ENCODE measurements at regions not wholly inside any gene's neighbourhood (a gene's known extent, or its start where the extent isn't known, plus 50 kb on each side); places are given as distances from the start of the nearest gene placed in this dataset.
"Not testable (repeated sequence)": the region's sequence is repeated elsewhere in the genome, so short reads cannot be mapped to it uniquely, and the experiment has no call there.

DNA sequence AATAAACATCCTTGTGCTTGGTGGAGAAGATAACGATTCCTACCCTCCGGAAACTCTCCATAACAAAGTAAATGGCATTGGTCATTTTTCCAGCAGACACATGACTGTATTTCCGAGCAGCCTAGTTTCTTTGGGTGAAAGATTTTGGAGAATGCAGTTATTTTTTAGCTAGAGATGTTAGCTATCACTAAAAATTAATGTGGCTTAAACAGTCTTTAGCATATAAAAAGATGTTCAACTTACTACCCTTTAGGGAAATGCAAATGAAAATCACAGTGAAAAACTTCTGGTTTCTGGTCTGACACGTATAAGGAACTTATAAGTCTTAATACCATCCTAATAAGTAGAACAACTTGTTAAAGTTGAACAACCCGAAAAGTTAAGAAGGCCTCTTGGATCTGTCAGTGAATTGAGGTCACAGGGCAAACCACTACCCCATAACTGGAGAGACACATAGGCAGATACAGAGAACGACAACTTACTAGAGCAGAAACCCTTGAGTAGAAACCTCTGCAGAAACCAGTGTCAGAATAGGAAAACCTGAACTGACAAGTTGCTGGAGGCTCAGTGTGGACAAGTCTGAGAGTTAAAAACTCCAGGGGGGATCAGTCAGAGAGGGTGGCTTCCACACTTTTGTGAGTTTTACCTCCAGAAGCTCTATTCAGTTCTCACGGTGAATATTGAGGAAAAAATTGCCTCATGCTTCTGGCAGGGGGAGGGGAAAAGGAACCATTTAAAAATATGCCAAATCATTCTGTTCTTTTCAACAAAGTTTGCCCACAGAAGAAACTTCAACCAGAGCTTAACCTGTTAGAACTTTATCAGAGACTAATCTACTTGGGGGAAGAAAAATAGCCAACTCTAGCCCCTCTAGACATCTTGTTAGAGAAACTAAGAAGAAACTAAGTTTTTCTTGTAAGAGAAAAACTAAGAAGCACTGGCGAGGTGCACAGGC is 325.2 kb upstream of the RPS23 start:
- no peak for DNase-seq (ENCODE audit: low read depth)

DNA sequence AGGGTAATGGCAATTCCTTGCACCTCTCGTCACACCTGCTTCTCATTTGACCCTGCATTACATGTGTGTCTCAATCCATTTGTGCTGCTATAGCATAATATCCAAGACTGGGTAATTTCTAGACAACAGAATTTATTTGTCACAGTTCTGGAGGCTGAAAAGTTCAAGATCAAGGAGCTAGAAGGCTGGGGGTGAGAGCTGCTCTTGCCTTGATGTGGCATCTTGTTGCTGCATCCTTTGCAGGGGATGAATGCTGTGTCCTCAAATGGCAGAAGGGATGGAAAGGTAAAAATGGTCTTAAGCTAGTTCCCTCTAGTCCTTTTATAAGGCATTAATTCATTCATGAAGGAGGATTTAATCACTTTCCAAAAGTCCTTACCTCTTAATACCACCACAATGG is 323.7 kb upstream of the RPS23 start:
- DNase-seq (ENCODE audit: low read depth): no peak

- no peak for DNase-seq (ENCODE audit: low read depth)
Observed at GRCh38 chr5:82601077-82601476, 322.9 kb upstream of the RPS23 start.

- no peak for DNase-seq (ENCODE audit: low read depth)
Observed at GRCh38 chr5:82599692-82600091, 321.5 kb upstream of the RPS23 start.

DNA sequence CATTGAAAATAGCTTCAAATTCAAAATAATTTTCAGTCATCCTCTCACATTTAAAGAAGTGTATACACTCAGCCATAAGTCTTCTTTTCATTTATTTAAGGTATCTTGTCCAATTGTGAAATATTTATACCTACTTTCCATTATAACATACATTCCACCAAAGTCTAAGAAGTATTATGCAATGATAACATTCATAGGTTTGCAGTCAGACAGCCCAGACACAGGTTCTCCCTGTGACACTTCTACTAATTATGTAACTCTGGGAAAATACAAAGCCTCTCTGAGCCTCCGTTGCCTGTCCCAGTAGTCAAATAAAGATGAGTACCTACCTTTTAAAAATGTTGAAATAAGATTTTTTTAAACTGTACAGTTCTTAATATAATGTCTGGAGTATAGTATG is 320.9 kb upstream of the RPS23 start:
- no peak for DNase-seq (ENCODE audit: low read depth)

DNA sequence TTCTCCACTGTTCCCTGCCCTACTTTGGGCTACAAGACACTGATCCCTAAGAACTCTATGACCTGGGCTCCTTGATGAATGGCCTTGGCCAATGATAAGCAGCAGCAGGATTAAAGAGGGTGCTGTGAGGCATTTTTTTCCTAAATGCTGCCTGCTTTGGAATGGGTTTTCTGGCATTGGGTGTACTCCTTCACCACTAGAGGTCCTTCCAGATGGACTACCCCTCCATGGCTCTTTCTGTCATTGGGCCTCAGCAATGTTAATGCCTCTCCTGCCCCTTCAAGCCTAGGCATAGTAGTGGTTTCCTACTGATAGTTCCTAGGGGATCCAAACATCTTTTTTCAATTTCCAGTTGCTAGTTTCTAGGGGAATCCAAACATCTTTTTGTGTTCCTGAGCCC is 319.3 kb upstream of the RPS23 start:
- no peak for DNase-seq (ENCODE audit: low read depth)

- no peak for DNase-seq (ENCODE audit: low read depth)
Observed at GRCh38 chr5:82596451-82596850, 318.3 kb upstream of the RPS23 start.

DNA sequence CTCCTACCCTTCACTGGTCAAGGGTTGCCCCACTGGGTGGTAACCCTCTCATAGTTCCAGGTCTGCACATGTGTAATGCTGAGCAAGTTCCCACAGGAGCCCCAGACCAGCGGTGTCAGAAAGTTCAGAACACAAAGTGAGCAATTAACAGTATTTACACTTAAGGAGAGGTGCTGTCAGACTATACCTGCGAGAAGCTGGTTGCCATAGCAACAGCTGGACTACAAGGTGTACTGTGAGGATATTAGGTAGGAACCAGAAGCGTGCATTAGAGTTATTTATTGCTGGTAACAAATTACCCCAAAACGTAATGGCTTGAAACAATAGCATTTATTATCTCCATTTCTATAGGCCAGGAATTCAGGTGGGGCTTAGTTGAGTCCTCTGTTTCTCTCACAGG is 317.0 kb upstream of the RPS23 start:
- DNase-seq (ENCODE audit: low read depth): no peak

DNA sequence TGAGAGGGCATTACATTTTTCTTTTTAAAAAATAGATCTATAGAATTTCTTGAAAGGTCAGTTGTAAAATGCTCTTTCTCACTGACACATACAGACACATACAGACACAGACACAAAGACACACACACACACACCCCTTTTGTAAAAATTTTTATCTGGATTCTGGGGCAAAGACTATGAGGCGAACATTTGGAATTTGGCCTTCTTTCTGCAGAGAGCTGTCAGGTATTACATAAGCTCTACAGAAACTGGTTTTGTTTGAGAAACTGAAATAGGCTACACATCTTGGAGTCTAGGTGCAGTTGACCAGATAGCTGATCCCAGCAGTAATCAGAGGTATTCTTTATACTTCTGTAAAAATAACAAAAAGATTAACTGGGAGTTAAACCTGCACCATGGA is 315.9 kb upstream of the RPS23 start:
- DNase-seq (ENCODE audit: low read depth): no peak

DNA sequence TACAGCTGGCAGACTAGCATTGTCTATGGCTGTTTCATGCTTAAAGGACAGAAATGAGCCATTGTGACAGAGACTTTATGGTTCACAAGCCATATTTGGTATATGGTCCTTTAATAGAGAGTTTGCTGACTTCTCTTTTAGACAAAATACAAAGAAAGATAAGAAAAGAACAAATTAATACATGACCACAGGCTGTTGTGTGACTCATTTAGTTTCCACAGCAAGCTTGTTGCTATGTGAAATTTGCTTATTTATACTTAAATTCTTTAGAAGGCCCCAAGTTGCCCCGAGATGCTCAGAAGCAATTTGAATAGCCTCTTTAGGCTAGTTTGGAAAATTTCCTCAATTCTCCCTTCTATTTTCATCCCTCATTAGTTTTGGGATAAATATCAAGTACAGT is 315.3 kb upstream of the RPS23 start:
- DNase-seq (ENCODE audit: low read depth): no peak

- DNase-seq (ENCODE audit: low read depth): no peak
Observed at GRCh38 chr5:82591021-82591515, 312.9 kb upstream of the RPS23 start.

DNA sequence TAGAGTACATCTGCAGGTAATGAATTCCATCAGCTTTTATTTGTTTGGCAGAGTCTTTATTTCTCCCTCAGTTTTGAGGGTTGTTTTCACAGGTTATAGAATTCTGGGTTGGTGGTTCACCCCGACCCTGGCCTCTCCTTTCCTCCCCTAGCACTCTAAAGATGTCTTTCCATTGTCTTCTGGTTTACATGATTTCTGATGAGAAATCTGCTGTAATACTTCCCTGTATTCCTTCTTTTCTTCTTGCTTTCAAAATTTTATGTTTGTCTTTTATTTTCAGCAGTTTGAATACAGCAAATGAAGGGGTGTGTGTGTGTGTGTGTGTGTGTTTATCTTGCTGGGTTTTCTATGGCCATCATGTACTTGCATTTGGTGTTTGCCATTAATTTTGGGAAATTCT is 312.0 kb upstream of the RPS23 start:
- no peak for DNase-seq (ENCODE audit: low read depth)

- no peak for DNase-seq (ENCODE audit: low read depth)
Observed at GRCh38 chr5:82586661-82587310, 308.6 kb upstream of the RPS23 start.

GRCh38 chr5:82586181-82586580 is 308.0 kb upstream of the RPS23 start:
- DNase-seq (ENCODE audit: low read depth): no peak

DNA sequence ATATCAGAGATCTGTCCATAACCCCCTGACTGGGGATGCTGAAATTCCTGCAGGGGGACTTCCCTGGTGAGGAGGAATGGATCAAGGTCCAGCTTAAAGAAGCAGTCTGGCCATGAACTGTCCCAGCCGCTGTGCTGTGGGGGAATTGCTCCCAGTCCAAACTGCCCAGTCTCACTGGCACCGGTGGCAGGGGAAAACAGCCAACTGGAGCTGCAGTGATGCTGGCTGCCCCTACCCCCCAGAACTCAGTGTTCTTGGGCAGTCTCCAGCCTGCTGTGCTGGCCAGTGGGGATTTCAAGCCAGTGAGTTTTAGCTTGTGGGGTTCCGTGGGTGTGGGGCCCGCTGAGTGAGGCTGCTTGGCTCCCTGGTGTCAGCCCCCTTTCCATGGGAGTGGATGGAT is 306.5 kb upstream of the RPS23 start:
- DNase-seq (ENCODE audit: low read depth): no peak

- not testable (repeated sequence) for DNase-seq (ENCODE audit: low read depth)
Observed at GRCh38 chr5:82583331-82583730, 305.2 kb upstream of the RPS23 start.

DNA sequence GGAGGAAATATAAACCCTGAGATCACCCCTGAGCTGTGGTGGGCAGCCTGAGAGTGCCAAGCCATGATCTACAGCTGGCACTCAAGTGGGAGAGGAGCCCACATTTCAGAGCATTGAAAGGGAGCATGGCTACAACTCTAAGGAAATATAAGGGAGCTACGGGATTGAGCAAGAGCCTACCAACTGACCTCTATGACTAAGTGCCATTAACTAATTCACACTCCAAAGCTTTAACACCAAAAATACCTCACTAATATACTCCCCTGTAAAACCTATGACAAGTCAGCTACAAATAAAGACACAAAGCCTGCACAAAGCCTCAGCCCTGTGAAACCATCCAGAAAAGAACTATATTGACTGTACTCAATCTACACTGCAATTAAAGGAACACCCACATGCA is 286.8 kb upstream of the RPS23 start:
- no peak for DNase-seq (ENCODE audit: low read depth)

DNA sequence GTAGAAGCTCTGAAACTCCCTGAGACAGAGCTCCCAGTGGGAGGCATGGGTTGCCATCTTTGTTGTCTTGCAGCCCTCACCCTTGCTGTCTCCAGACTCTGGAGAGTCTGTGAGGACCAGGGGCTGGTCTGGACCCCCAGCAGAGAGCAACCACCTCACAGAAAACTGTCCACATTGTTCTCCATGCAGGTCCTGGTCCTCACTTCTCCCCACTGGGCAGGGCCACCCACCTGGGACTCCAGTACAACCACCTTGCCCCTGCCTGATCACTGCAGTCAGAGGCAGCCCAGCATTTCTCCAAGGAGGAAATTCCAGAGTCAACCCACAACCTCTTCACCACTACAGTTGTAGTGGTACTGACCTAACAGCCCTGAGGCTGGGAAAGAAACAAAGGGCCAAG is 285.6 kb upstream of the RPS23 start:
- DNase-seq (ENCODE audit: low read depth): no peak

DNA sequence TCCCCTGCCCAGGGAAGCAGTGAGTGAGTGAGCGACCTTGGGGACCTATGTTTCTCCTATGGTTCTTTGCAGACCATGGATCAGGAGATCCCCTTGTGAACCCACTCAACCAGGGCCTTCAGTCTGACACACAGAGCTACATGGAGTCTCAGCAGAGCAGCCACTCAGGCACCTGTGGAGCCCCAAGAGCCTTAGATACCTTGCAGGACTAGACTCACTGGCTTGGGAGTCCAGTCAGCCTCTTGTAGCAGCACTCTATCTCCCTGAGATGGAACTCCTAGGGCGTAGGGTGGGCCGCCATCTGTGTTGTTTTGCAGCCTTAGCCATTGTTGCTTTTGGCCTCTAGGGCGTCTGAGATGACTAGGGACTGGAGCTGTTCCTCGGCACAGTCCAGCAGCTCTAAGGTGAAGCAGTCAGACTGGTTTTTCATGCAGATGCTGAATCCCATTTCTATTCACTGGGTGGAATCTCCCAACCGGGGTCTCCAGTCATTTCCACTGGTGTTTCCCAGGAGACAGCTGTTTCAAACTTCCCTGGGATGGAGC is 284.6 kb upstream of the RPS23 start:
- no peak for DNase-seq (ENCODE audit: low read depth)

DNA sequence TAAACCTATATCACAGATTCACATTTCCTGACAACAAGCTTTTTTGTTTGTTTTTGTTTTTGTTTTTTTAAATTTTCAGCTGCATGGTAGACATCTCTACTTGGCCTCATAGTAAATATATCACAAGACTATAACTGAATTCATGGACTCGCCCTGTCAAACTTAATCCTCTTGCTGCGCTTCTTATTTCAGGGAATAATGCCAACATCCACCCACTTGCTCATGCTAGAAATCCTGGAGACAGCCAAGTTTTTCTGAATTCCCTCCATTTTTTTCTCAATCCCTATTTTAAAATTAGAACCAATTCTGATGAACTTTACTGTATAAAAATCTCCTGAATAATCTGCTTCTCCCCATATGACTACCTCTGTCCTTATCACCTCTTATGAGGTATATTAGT is 283.6 kb upstream of the RPS23 start:
- DNase-seq (ENCODE audit: low read depth): no peak

- no peak for DNase-seq (ENCODE audit: low read depth)
Observed at GRCh38 chr5:82560969-82561368, 282.8 kb upstream of the RPS23 start.

DNA sequence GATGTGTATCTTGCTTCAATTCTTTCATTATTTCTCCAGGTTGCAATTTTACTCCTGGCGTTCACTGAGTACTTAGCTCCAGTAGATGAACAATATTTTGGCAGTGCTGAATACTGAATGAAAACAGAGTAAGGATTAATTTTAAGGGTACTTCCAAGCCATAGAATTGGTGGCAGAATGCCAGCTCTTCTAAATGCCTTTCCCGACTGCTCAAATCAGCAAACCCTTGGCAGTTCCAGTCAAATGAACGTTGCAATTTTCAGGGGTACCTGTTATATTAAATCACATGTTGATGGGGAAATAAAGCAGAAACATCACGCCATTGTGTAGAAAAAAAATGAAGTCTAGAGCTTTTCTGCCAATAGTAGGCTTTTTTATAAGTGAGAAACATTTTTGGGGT is 282.4 kb upstream of the RPS23 start:
- DNase-seq (ENCODE audit: low read depth): no peak

- no peak for DNase-seq (ENCODE audit: low read depth)
Observed at GRCh38 chr5:82551840-82552385, 273.8 kb upstream of the RPS23 start.

Measured in activated T-helper 1 cell treated with Interleukin-2 at 50 U/mL for 16 hours (primary cell).